ENCODE measurements at regions not wholly inside any gene's neighbourhood (a gene's known extent, or its start where the extent isn't known, plus 50 kb on each side); places are given as distances from the start of the nearest gene placed in this dataset.

GRCh38 chr1:82094136-82094535 lies 293.4 kb downstream of the ADGRL2 start:
- no peaks in the 10 kb centered on the region for H3K27me3 ChIP-seq
- no peaks in the 10 kb centered on the region for H3K36me3 ChIP-seq
- in situ Hi-C loops (cut with MboI; ENCODE audit: low sequenced_read_pairs in 4 of 4) = no loop called here
- no peaks in the 10 kb centered on the region for H3K9me3 ChIP-seq
- H3K4me1 ChIP-seq = no peaks in the 10 kb centered on the region
- H3K27ac ChIP-seq = no peak overlapping the region
- intact Hi-C loops (cut with DNase I; ENCODE audit: low total_unique reads) = no loop called here
- ATAC-seq = no peak
- DNase-seq = no peak
- TF ChIP-seq CTCF (IDR thresholded peaks at IDR 0.05 in 4 of 5, conservative IDR thresholded peaks at IDR 0.05 in 1 of 5) (no peak), POLR2A (IDR thresholded peaks at IDR 0.05) (no peak)
- no peak overlapping the region for H3K4me3 ChIP-seq

- H3K27ac ChIP-seq = no peak overlapping the region
- intact Hi-C loops (cut with DNase I; ENCODE audit: low total_unique reads) = no loop called here
- in situ Hi-C loops (cut with MboI; ENCODE audit: low sequenced_read_pairs in 4 of 4) = no loop called here
- H3K36me3 ChIP-seq = no peaks in the 10 kb centered on the region
- DNase-seq (no peak), ATAC-seq (no peak)
- no peak overlapping the region for H3K4me3 ChIP-seq
- H3K9me3 ChIP-seq = no peaks in the 10 kb centered on the region
- no peak for TF ChIP-seq POLR2A (IDR thresholded peaks at IDR 0.05)
- TF ChIP-seq CTCF (IDR thresholded peaks at IDR 0.05 in 4 of 5, conservative IDR thresholded peaks at IDR 0.05 in 1 of 5) = no peak
- H3K4me1 ChIP-seq = no peaks in the 10 kb centered on the region
- no peaks in the 10 kb centered on the region for H3K27me3 ChIP-seq
Measured at GRCh38 chr1:82091729-82092128, 291.0 kb downstream of the ADGRL2 start.

- ATAC-seq (no peak), DNase-seq (no peak)
- Histone ChIP-seq H3K4me3 (no peak overlapping the region), H3K36me3 (no peaks in the 10 kb centered on the region), H3K27ac (no peak overlapping the region), H3K27me3 (no peaks in the 10 kb centered on the region), H3K9me3 (no peaks in the 10 kb centered on the region), H3K4me1 (no peaks in the 10 kb centered on the region)
- intact Hi-C loops (cut with DNase I; ENCODE audit: low total_unique reads) (no loop called here), in situ Hi-C loops (cut with MboI; ENCODE audit: low sequenced_read_pairs in 4 of 4) (no loop called here)
- TF ChIP-seq CTCF (IDR thresholded peaks at IDR 0.05 in 4 of 5, conservative IDR thresholded peaks at IDR 0.05 in 1 of 5) (no peak), POLR2A (IDR thresholded peaks at IDR 0.05) (no peak)
Measured at GRCh38 chr1:82091265-82091664, 290.5 kb downstream of the ADGRL2 start.

GRCh38 chr1:82090104-82090503 lies 289.4 kb downstream of the ADGRL2 start:
- Histone ChIP-seq H3K4me3 (no peak overlapping the region), H3K36me3 (no peaks in the 10 kb centered on the region), H3K9me3 (no peaks in the 10 kb centered on the region), H3K27ac (no peak overlapping the region), H3K4me1 (no peaks in the 10 kb centered on the region), H3K27me3 (no peaks in the 10 kb centered on the region)
- intact Hi-C loops (cut with DNase I; ENCODE audit: low total_unique reads) = no loop called here
- in situ Hi-C loops (cut with MboI; ENCODE audit: low sequenced_read_pairs in 4 of 4) = no loop called here
- TF ChIP-seq CTCF (IDR thresholded peaks at IDR 0.05 in 4 of 5, conservative IDR thresholded peaks at IDR 0.05 in 1 of 5) = no peak
- no peak for TF ChIP-seq POLR2A (IDR thresholded peaks at IDR 0.05)
- ATAC-seq (no peak), DNase-seq (no peak)

GRCh38 chr1:82086739-82087138 lies 286.0 kb downstream of the ADGRL2 start:
- in situ Hi-C loops (cut with MboI; ENCODE audit: low sequenced_read_pairs in 4 of 4) = no loop called here
- ATAC-seq (no peak), DNase-seq (no peak)
- Histone ChIP-seq H3K4me1 (no peaks in the 10 kb centered on the region), H3K27ac (no peak overlapping the region), H3K36me3 (no peaks in the 10 kb centered on the region), H3K27me3 (no peaks in the 10 kb centered on the region), H3K9me3 (no peaks in the 10 kb centered on the region), H3K4me3 (no peak overlapping the region)
- intact Hi-C loops (cut with DNase I; ENCODE audit: low total_unique reads) = no loop called here
- no peak for TF ChIP-seq POLR2A (IDR thresholded peaks at IDR 0.05)
- TF ChIP-seq CTCF (IDR thresholded peaks at IDR 0.05 in 4 of 5, conservative IDR thresholded peaks at IDR 0.05 in 1 of 5) = no peak

Data from gastrocnemius medialis (tissue), 4 donors.